ENCODE measurements at regions not wholly inside any gene's neighbourhood (a gene's known extent, or its start where the extent isn't known, plus 50 kb on each side); places are given as distances from the start of the nearest gene placed in this dataset.

GRCh38 chr5:155148694-155149093 lies 135.1 kb downstream of the KIF4B start:
- ChIA-PET POLR2A (ENCODE audit: partially characterized antibody) (no interaction called here), CTCF (ENCODE audit: partially characterized antibody) (interaction anchor here (0.9 to 1.5 kb wide), 5 partner anchors 9 to 176 kb away, joined by 3 to 7 read pairs (median 4); no protein-coding TSS in a partner anchor)
- Histone ChIP-seq H2BK12ac (ENCODE audit: low read depth, low read length) (no peak overlapping the region), H3K9me3 (ENCODE audit: insufficient read depth in 2 of 2, low read depth in 1 of 2, low read length in 1 of 2) (no peaks in the 10 kb centered on the region), H3K4me1 (replicated peaks in 1 of 4; ENCODE audit: control insufficient read depth in 3 of 4, insufficient read depth in 4 of 4, low read length in 3 of 4) (peaks cover 0 to 2% (median 0%) of the 10 kb centered on the region in 4 experiments; a peak in 1 of 7 replicates), H2BK5ac (ENCODE audit: low read depth, low read length) (no peak overlapping the region), H3K27me3 (replicated peaks in 1 of 4; ENCODE audit: control insufficient read depth in 3 of 4, extremely low read depth in 1 of 4, insufficient read depth in 3 of 4, low read length in 3 of 4) (no peaks in the 10 kb centered on the region), H2BK20ac (ENCODE audit: low read length) (no peak overlapping the region), H3K56ac (replicated peaks; ENCODE audit: insufficient read length, low read depth, low read length) (no peak overlapping the region), H3K9ac (replicated peaks in 1 of 4; ENCODE audit: extremely low read depth in 1 of 4, low read depth in 3 of 4, low read length in 3 of 4) (no peak overlapping the region), H3K23me2 (ENCODE audit: low read depth, low read length) (no peaks in the 10 kb centered on the region), H3K4ac (replicated peaks; ENCODE audit: insufficient read length, low read depth, low read length) (no peak overlapping the region), H3K79me1 (ENCODE audit: low read depth, low read length) (no peaks in the 10 kb centered on the region), H3K79me2 (ENCODE audit: control insufficient read depth in 1 of 2, insufficient read depth in 2 of 2, low read length in 2 of 2) (no peaks in the 10 kb centered on the region), H3K18ac (ENCODE audit: extremely low read depth, low read length) (no peak overlapping the region), H3K14ac (ENCODE audit: insufficient read length) (no peak overlapping the region), H3K36me3 (ENCODE audit: control insufficient read depth in 2 of 4, insufficient read depth in 4 of 4, low read length in 3 of 4) (no peaks in the 10 kb centered on the region), H2BK15ac (ENCODE audit: low read length) (no peak overlapping the region), H4K5ac (ENCODE audit: insufficient read length, low read depth, low read length) (no peak overlapping the region), H4K91ac (replicated peaks; ENCODE audit: insufficient read length, low read length) (no peak overlapping the region), H2AFZ (ENCODE audit: low read length) (no peak overlapping the region), H3K4me2 (ENCODE audit: insufficient read depth in 1 of 2, low read depth in 2 of 2, low read length in 2 of 2) (no peak overlapping the region), H2AK5ac (ENCODE audit: low read depth, low read length) (no peak overlapping the region), H3K27ac (ENCODE audit: low read depth, low read length) (no peak overlapping the region), H2BK120ac (replicated peaks; ENCODE audit: low read depth, low read length) (no peak overlapping the region), H3K23ac (ENCODE audit: insufficient read length) (no peak overlapping the region), H4K20me1 (replicated peaks in 1 of 2; ENCODE audit: control insufficient read depth in 1 of 2, insufficient read depth in 2 of 2, low read length in 2 of 2) (no peaks in the 10 kb centered on the region), H4K8ac (ENCODE audit: extremely low read depth, insufficient read depth, low read length) (no peak overlapping the region), H3K4me3 (ENCODE audit: extremely low read depth in 1 of 4, insufficient read depth in 2 of 4, low read depth in 3 of 4, low read length in 4 of 4) (no peak overlapping the region)
- TF ChIP-seq SIX5 (IDR thresholded peaks at IDR 0.05; ENCODE audit: low read depth, low read length) (no peak), JUND (IDR thresholded peaks at IDR 0.05; ENCODE audit: low read length) (no peak), SUZ12 (IDR thresholded peaks at IDR 0.05; ENCODE audit: low read length) (no peak), SIRT6 (IDR thresholded peaks at IDR 0.05; ENCODE audit: low read length) (no peak), KDM5A (IDR thresholded peaks at IDR 0.05; ENCODE audit: low read length) (no peak), POLR2AphosphoS5 (IDR thresholded peaks at IDR 0.05; ENCODE audit: low read depth, low read length) (no peak), POU5F1 (IDR thresholded peaks at IDR 0.05; ENCODE audit: low read depth, low read length) (no peak), RBBP5 (IDR thresholded peaks at IDR 0.05; ENCODE audit: borderline replicate concordance, low read depth, low read length) (no peak), ZNF274 (IDR thresholded peaks at IDR 0.05; ENCODE audit: borderline replicate concordance, extremely low read depth, low read length) (no peak), MAFK (IDR thresholded peaks at IDR 0.05; ENCODE audit: low read depth, low read length) (no peak), BACH1 (IDR thresholded peaks at IDR 0.05; ENCODE audit: low read length) (no peak), KDM4A (IDR thresholded peaks at IDR 0.05; ENCODE audit: low read depth, low read length, severe bottlenecking) (no peak), MAX (IDR thresholded peaks at IDR 0.05) (no peak)
- WGBS, 2 experiments (ENCODE audit: extremely low coverage in 1 of 2, insufficient coverage in 1 of 2, insufficient read length in 1 of 2, insufficient replicate concordance in 2 of 2, low coverage in 1 of 2, low lambda C conversion rate in 2 of 2, missing lambda C conversion rate in 1 of 2), result 90% methylated on average over 1 of the region's 1 CpG; no CpG with 5 or more reads in 1 of the 2 experiments
- no peak for DNase-seq (ENCODE audit: low read depth in 1 of 2, low spot score in 2 of 2)
- no peak for FAIRE-seq

Measured in H1 (cell line).